ENCODE measurements at regions not wholly inside any gene's neighbourhood (a gene's known extent, or its start where the extent isn't known, plus 50 kb on each side); places are given as distances from the start of the nearest gene placed in this dataset.

DNA sequence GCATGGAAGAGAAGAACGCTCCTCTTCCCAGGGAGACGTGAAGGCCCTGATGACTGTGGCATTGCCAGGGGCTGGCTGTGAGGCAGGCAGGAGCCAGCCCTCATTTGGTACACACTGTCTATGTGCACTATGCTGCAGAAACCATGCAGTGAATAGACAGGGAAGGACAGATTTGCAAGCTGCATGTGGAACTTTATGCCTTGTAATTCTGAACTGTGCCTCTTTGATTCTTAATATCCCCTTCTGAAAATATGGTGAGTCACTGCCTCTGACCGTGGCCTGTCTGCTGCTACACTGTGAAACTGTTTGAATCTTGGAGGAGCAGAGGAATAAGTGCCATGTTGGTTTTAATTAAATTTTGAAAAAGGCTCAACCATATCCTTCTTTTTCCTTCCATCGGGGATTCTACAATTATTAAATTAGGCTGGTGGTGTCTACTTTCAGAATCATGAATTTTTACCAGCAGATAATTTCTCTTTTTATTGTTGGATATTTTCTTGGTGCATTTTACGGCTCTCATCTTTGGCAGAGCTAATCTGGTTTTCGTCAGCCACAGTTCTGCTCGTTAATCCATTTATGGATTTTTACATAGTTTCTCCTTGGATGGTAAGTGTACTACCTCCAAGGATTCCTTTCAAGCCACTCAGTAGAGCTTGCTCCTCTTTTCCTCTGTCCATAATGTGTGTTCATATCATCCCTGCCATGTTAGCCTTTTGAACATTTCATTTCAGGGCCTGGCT, 301.0 kb upstream of the SLC35B3 start:
- WGBS, 2 donors = 74 to 79% methylated on average over 7 of the region's 7 CpGs
- no peak overlapping the region for H3K9ac ChIP-seq (ENCODE audit: insufficient read depth in 1 of 2, low read length in 2 of 2)
- no peaks in the 10 kb centered on the region for H3K27me3 ChIP-seq (ENCODE audit: control insufficient read depth in 3 of 3, insufficient read depth in 3 of 3, low read length in 2 of 3)
- no peak for ATAC-seq (ENCODE audit: insufficient read depth, low FRiP score)
- TF ChIP-seq, protein P1, sequence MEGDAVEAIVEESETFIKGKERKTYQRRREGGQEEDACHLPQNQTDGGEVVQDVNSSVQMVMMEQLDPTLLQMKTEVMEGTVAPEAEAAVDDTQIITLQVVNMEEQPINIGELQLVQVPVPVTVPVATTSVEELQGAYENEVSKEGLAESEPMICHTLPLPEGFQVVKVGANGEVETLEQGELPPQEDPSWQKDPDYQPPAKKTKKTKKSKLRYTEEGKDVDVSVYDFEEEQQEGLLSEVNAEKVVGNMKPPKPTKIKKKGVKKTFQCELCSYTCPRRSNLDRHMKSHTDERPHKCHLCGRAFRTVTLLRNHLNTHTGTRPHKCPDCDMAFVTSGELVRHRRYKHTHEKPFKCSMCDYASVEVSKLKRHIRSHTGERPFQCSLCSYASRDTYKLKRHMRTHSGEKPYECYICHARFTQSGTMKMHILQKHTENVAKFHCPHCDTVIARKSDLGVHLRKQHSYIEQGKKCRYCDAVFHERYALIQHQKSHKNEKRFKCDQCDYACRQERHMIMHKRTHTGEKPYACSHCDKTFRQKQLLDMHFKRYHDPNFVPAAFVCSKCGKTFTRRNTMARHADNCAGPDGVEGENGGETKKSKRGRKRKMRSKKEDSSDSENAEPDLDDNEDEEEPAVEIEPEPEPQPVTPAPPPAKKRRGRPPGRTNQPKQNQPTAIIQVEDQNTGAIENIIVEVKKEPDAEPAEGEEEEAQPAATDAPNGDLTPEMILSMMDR (IDR thresholded peaks at IDR 0.05; ENCODE audit: control extremely low read depth, extremely low read depth) = no peak
- no peaks in the 10 kb centered on the region for H3K9me3 ChIP-seq (ENCODE audit: control insufficient read depth in 4 of 4, insufficient read depth in 3 of 4, low read length in 3 of 4)
- no peak overlapping the region for H3K27ac ChIP-seq (ENCODE audit: low read depth in 1 of 2, low read length in 1 of 2)
- peaks cover 0 to 2% (median 0%) of the 10 kb centered on the region in 5 donors for H3K4me1 ChIP-seq (ENCODE audit: control insufficient read depth in 5 of 5, insufficient read depth in 5 of 5, low read length in 5 of 5)
- H3K36me3 ChIP-seq (ENCODE audit: control insufficient read depth in 4 of 4, insufficient read depth in 4 of 4, low read length in 4 of 4) = no peaks in the 10 kb centered on the region
- H3K4me3 ChIP-seq = no peak overlapping the region
- no peak for DNase-seq

- H3K27ac ChIP-seq (ENCODE audit: low read depth in 1 of 2, low read length in 1 of 2) = no peak overlapping the region
- ATAC-seq (ENCODE audit: insufficient read depth, low FRiP score) = no peak
- 94 to 95% methylated on average over 5 of the region's 5 CpGs for WGBS, 2 donors
- no peaks in the 10 kb centered on the region for H3K9me3 ChIP-seq (ENCODE audit: control insufficient read depth in 4 of 4, insufficient read depth in 3 of 4, low read length in 3 of 4)
- H3K36me3 ChIP-seq (ENCODE audit: control insufficient read depth in 4 of 4, insufficient read depth in 4 of 4, low read length in 4 of 4) = no peaks in the 10 kb centered on the region
- peaks cover 0 to 2% (median 0%) of the 10 kb centered on the region in 5 donors for H3K4me1 ChIP-seq (ENCODE audit: control insufficient read depth in 5 of 5, insufficient read depth in 5 of 5, low read length in 5 of 5)
- TF ChIP-seq, protein P1 (IDR thresholded peaks at IDR 0.05; ENCODE audit: control extremely low read depth, extremely low read depth) = no peak
- no peak overlapping the region for H3K4me3 ChIP-seq
- no peak for DNase-seq
- no peak overlapping the region for H3K9ac ChIP-seq (ENCODE audit: insufficient read depth in 1 of 2, low read length in 2 of 2)
- H3K27me3 ChIP-seq (ENCODE audit: control insufficient read depth in 3 of 3, insufficient read depth in 3 of 3, low read length in 2 of 3) = no peaks in the 10 kb centered on the region
Observed at GRCh38 chr6:8733879-8734278, 298.5 kb upstream of the SLC35B3 start.

DNA sequence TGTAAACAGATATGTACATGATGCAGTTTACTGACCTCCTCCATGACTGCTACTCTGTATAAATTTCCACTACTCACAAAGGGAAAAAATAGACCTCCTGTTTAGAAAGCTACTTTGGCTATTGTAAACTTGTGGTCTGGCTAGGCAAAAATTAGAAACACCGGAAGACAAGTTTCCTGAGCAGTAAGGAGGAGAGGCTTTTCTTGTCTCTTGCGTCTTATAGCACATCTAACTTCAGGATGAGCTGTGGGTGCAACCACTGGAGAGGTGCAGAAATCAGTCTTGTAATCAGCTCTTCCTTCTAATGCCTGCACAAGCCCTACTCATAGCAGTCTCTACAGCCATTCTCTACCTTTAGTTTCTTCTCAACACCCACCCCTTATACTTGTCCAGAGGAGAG, 296.5 kb upstream of the SLC35B3 start:
- WGBS, 2 donors = 16 to 49% methylated on average over 2 of the region's 2 CpGs
- H3K27me3 ChIP-seq (ENCODE audit: control insufficient read depth in 3 of 3, insufficient read depth in 3 of 3, low read length in 2 of 3) = no peaks in the 10 kb centered on the region

More for the DNA sequence above, 296.5 kb upstream of the SLC35B3 start:
- H3K9me3 ChIP-seq (ENCODE audit: control insufficient read depth in 4 of 4, insufficient read depth in 3 of 4, low read length in 3 of 4) = no peaks in the 10 kb centered on the region
- no peak overlapping the region for H3K9ac ChIP-seq (ENCODE audit: insufficient read depth in 1 of 2, low read length in 2 of 2)
- ATAC-seq (ENCODE audit: insufficient read depth, low FRiP score) (no peak), DNase-seq (peak in 1 of 3 donors; percentile 4)
- H3K36me3 ChIP-seq (ENCODE audit: control insufficient read depth in 4 of 4, insufficient read depth in 4 of 4, low read length in 4 of 4) = no peaks in the 10 kb centered on the region
- TF ChIP-seq, protein P1 (IDR thresholded peaks at IDR 0.05; ENCODE audit: control extremely low read depth, extremely low read depth) = no peak
- no peak overlapping the region for H3K27ac ChIP-seq (ENCODE audit: low read depth in 1 of 2, low read length in 1 of 2)
- no peak overlapping the region for H3K4me3 ChIP-seq
- H3K4me1 ChIP-seq (ENCODE audit: control insufficient read depth in 5 of 5, insufficient read depth in 5 of 5, low read length in 5 of 5) = peaks cover 0 to 2% (median 0%) of the 10 kb centered on the region in 5 donors
